IMR-90 (cell line): ENCODE measurements at regions not wholly inside any gene's neighbourhood (a gene's known extent, or its start where the extent isn't known, plus 50 kb on each side); places are given as distances from the start of the nearest gene placed in this dataset.

Experiments used
- ATAC-seq: fragments of 200-7000 bp; cut with Tn5 transposase; 2 replicates; pipeline ENCODE4 v1.9.1; 2020; ENCODE audit warnings: low read depth, mild to moderate bottlenecking, moderate library complexity
- BruUV-seq: library from RNA; stranded (reverse); fragments of 400-500 nt; replicated peaks from 2 replicates; lab custom pipeline; 2021; lab: Mats Ljungman, UMichigan
- CTCF ChIA-PET: fragments of 300-600 bp; formaldehyde crosslinking; extraction: SDS; loops from one replicate; lab custom pipeline; 2021; ENCODE audit warnings: antibody characterized with exemption; lab: Yijun Ruan, JAX
- POLR2A ChIA-PET: fragments of 300-600 bp; sonication (Branson Sonifier 250); formaldehyde crosslinking; loops from one replicate; lab custom pipeline; 2022; ENCODE audit warnings: antibody characterized with exemption; ENCODE audit not compliant: unreplicated experiment; lab: Charles Lee
- DNase-seq: peaks from one replicate; pipeline ENCODE4 v3.0.0; 2013
- H2AFZ ChIP-seq: replicated peaks from 2 replicates; pipeline ENCODE3; 2013; ENCODE audit warnings: low read length, mild to moderate bottlenecking; ENCODE audit not compliant: poor library complexity
- H2AK5ac ChIP-seq: 2 replicates; pipeline ENCODE4 v1.6.1; 2013; ENCODE audit warnings: low read depth, low read length, inconsistent platforms
- H2AK9ac ChIP-seq: replicated peaks from 2 replicates; pipeline ENCODE3; 2013; ENCODE audit warnings: mild to moderate bottlenecking, low read depth, low read length, moderate library complexity; ENCODE audit not compliant: poor library complexity
- H2BK120ac ChIP-seq: 2 replicates; pipeline ENCODE4 v1.6.1; 2013; ENCODE audit warnings: low read depth, low read length, inconsistent platforms
- H2BK15ac ChIP-seq: 3 replicates; pipeline ENCODE4 v1.6.1; 2013; ENCODE audit warnings: low read depth, low read length, inconsistent platforms
- H2BK20ac ChIP-seq: 2 replicates; pipeline ENCODE4 v1.6.1; 2013; ENCODE audit warnings: low read depth, mild to moderate bottlenecking, inconsistent platforms, low read length, moderate library complexity
- H2BK5ac ChIP-seq: 2 replicates; pipeline ENCODE4 v1.6.1; 2013; ENCODE audit warnings: mild to moderate bottlenecking, low read depth, low read length, inconsistent platforms; ENCODE audit not compliant: poor library complexity, severe bottlenecking
- H3K14ac ChIP-seq: replicated peaks from 2 replicates; pipeline ENCODE4 v1.6.1; 2013; ENCODE audit warnings: low read depth, low read length, inconsistent platforms
- H3K18ac ChIP-seq: 2 replicates; pipeline ENCODE4 v1.6.1; 2013; ENCODE audit warnings: low read depth, low read length, control low read depth
- H3K23ac ChIP-seq: 2 replicates; pipeline ENCODE4 v1.6.1; 2013; ENCODE audit warnings: low read depth, low read length, inconsistent platforms
- H3K27ac ChIP-seq: 2 replicates; pipeline ENCODE4 v1.5.1; 2013; ENCODE audit warnings: mild to moderate bottlenecking, control low read depth, low read length; ENCODE audit not compliant: insufficient read depth
- H3K27me3 ChIP-seq: 2 replicates; pipeline ENCODE4 v1.6.1; 2013; ENCODE audit warnings: low read length; ENCODE audit not compliant: control insufficient read depth, insufficient read depth
- H3K36me3 ChIP-seq: 2 replicates; pipeline ENCODE4 v1.6.1; 2013; ENCODE audit warnings: low read length, mixed read lengths; ENCODE audit not compliant: control insufficient read depth, insufficient read depth
- H3K4ac ChIP-seq: 2 replicates; pipeline ENCODE4 v1.6.1; 2013; ENCODE audit warnings: low read depth, low read length, inconsistent platforms
- H3K4me1 ChIP-seq: 2 replicates; pipeline ENCODE4 v1.6.1; 2013; ENCODE audit warnings: low read length, mixed read lengths; ENCODE audit not compliant: control insufficient read depth, insufficient read depth
- H3K4me2 ChIP-seq: 2 replicates; pipeline ENCODE4 v1.6.1; 2013; ENCODE audit warnings: low read depth, mild to moderate bottlenecking, control low read depth, low read length, moderate library complexity
- H3K4me3 ChIP-seq: 2 replicates; pipeline ENCODE4 v1.5.1; 2013; ENCODE audit warnings: low read depth, mild to moderate bottlenecking, control low read depth, low read length, moderate library complexity; ENCODE audit not compliant: insufficient read depth
- H3K56ac ChIP-seq: 2 replicates; pipeline ENCODE4 v1.6.1; 2013; ENCODE audit warnings: low read length, inconsistent platforms; ENCODE audit not compliant: insufficient read depth; ENCODE audit errors: extremely low read depth
- H3K79me1 ChIP-seq, 2 experiments: 2 replicates each; pipeline ENCODE4 v1.6.1; 2013; ENCODE audit warnings: low read length in 2 of 2, inconsistent platforms in 1 of 2, low read depth in 1 of 2
- H3K9ac ChIP-seq: 2 replicates; pipeline ENCODE4 v1.6.1; 2013; ENCODE audit warnings: low read depth, low read length, control low read depth
- H3K9me1 ChIP-seq: 2 replicates; pipeline ENCODE4 v1.6.1; 2013; ENCODE audit warnings: low read length, inconsistent platforms; ENCODE audit not compliant: insufficient read depth
- H3K9me3 ChIP-seq: 2 replicates; pipeline ENCODE4 v1.6.1; 2013; ENCODE audit warnings: low read length; ENCODE audit not compliant: control insufficient read depth, insufficient read depth
- H4K20me1 ChIP-seq: 2 replicates; pipeline ENCODE4 v1.6.1; 2013; ENCODE audit warnings: low read length, inconsistent platforms; ENCODE audit not compliant: insufficient read depth
- H4K5ac ChIP-seq: 2 replicates; pipeline ENCODE4 v1.6.1; 2013; ENCODE audit warnings: mild to moderate bottlenecking, low read depth, low read length, control low read depth
- H4K8ac ChIP-seq, 2 experiments: 2 replicates each; pipeline ENCODE4 v1.6.1; 2013; ENCODE audit warnings: low read depth in 2 of 2, low read length in 2 of 2, control low read depth in 1 of 2, inconsistent platforms in 1 of 2
- H4K91ac ChIP-seq: 2 replicates; pipeline ENCODE4 v1.6.1; 2013; ENCODE audit warnings: low read depth, low read length, inconsistent platforms; ENCODE audit not compliant: insufficient read depth
- BHLHE40 ChIP-seq: fragments of 150-350 bp; IDR thresholded peaks from 2 replicates; pipeline ENCODE4 v1.6.1; 2016; ENCODE audit warnings: mild to moderate bottlenecking, low read depth, low read length
- CEBPB ChIP-seq: IDR thresholded peaks from 2 replicates; pipeline ENCODE4 v1.6.1; 2012; ENCODE audit warnings: low read depth, low read length, improper control_type of control experiment
- CHD1 ChIP-seq: IDR thresholded peaks from 2 replicates; pipeline ENCODE4 v1.6.1; 2012; ENCODE audit warnings: low read depth, low read length, improper control_type of control experiment
- MAFK ChIP-seq: IDR thresholded peaks from 2 replicates; pipeline ENCODE4 v1.6.1; 2012; ENCODE audit warnings: low read depth, low read length, improper control_type of control experiment
- MAZ ChIP-seq: IDR thresholded peaks from 2 replicates; pipeline ENCODE4 v1.6.1; 2012; ENCODE audit warnings: low read depth, mild to moderate bottlenecking, low read length, improper control_type of control experiment, moderate library complexity, borderline replicate concordance
- MXI1 ChIP-seq: IDR thresholded peaks from 2 replicates; pipeline ENCODE4 v1.6.1; 2012; ENCODE audit warnings: low read depth, mild to moderate bottlenecking, low read length, moderate library complexity, borderline replicate concordance
- NFE2L2 ChIP-seq: fragments of 150-350 bp; IDR thresholded peaks from 2 replicates; pipeline ENCODE4 v1.6.1; 2016; ENCODE audit warnings: low read depth, mild to moderate bottlenecking, low read length
- POLR2A ChIP-seq: IDR thresholded peaks from 2 replicates; pipeline ENCODE4 v1.6.1; 2012; ENCODE audit warnings: mild to moderate bottlenecking, low read depth, low read length
- RAD21 ChIP-seq: IDR thresholded peaks from 2 replicates; pipeline ENCODE4 v1.6.1; 2012; ENCODE audit warnings: low read length, improper control_type of control experiment
- RCOR1 ChIP-seq: IDR thresholded peaks from 2 replicates; pipeline ENCODE4 v1.6.1; 2012; ENCODE audit warnings: mild to moderate bottlenecking, low read length, improper control_type of control experiment; ENCODE audit not compliant: insufficient replicate concordance
- RFX5 ChIP-seq: IDR thresholded peaks from 2 replicates; pipeline ENCODE4 v1.8.0; 2012; ENCODE audit warnings: low read depth, mild to moderate bottlenecking, low read length, moderate library complexity
- SMC3 ChIP-seq: fragments of 150-350 bp; IDR thresholded peaks from 2 replicates; pipeline ENCODE4 v1.6.1; 2016; ENCODE audit warnings: low read depth, mild to moderate bottlenecking, antibody characterized with exemption, low read length, moderate library complexity
- WGBS, 2 experiments: methylation state at CpG; one replicate each; pipeline versions ENCODE4 v1.1.5 to v1.1.7; 2013; ENCODE audit warnings: missing lambda C conversion rate in 2 of 2; ENCODE audit not compliant: insufficient read length in 1 of 2; ENCODE audit errors: extremely low coverage in 2 of 2; 5-methylcytosine and 5-hydroxymethylcytosine counted together
- dilution Hi-C: fragments of 300-500 bp; cut with HindIII; formaldehyde crosslinking; loops from one replicate; pipeline ENCODE4 v1.14.3; 2018; ENCODE audit warnings: low sequenced_read_pairs; ENCODE audit not compliant: unreplicated experiment
- in situ Hi-C: fragments of 300-500 bp; cut with MboI; formaldehyde crosslinking; loops from 3 replicates; pipeline ENCODE4 v1.14.3; 2019; ENCODE audit warnings: low sequenced_read_pairs, inconsistent platforms, mixed read lengths
- intact Hi-C: fragments of 100-400 bp; cut with micrococcal nuclease; formaldehyde crosslinking; loops from 2 replicates; pipeline ENCODE4 v1.10.0; 2022
- TF ChIP-seq, protein P1 (sequence below): fragments of 150-350 bp; IDR thresholded peaks from 2 replicates; pipeline ENCODE4 v1.6.1; 2016; ENCODE audit warnings: low read depth, mild to moderate bottlenecking, low read length, moderate library complexity, borderline replicate concordance
- TF ChIP-seq, protein P2 (sequence below): fragments of 150-350 bp; IDR thresholded peaks from 2 replicates; pipeline ENCODE4 v1.6.1; 2017; ENCODE audit warnings: mild to moderate bottlenecking, antibody characterized with exemption, low read length, low read depth

DNA sequence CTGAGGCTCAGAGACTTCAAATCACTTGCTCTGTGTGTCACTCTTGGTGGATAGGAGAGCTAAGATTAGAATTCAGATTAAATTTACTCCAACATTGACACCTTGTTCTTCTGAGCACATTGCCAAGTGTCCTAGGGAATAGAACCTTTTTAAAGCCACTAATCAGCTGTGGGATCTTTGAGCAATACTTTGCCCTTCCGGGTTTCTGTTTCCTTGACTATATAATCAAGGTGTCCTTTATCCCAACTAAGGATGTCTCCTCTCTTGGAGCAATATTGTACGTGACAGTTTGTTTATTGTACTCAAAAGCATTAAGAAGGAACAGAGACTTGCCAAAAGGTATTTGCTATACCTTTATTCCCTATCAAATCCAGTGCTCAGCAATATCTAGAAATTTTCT is 170.9 kb upstream of the CADPS start:
- H2BK5ac ChIP-seq, result no peak overlapping the region
- CTCF ChIA-PET, result no interaction called here
- no peaks in the 10 kb centered on the region for H3K9me1 ChIP-seq
- no peak overlapping the region for H2AK9ac ChIP-seq
- no CpG with 5 or more reads among the region's 2 CpGs for WGBS, 2 experiments
- no peak overlapping the region for H2BK20ac ChIP-seq
- H3K4me2 ChIP-seq, result no peak overlapping the region
- no peak overlapping the region for H2BK120ac ChIP-seq
- dilution Hi-C loops, result no loop called here
- H3K4me3 ChIP-seq, result no peak overlapping the region
- H3K23ac ChIP-seq, result no peak overlapping the region
- intact Hi-C loops, result no loop called here
- BruUV-seq, result no TSS peak
- H2AFZ ChIP-seq, result no peak overlapping the region
- H4K91ac ChIP-seq, result no peak overlapping the region
- H4K5ac ChIP-seq, result no peak overlapping the region
- H3K14ac ChIP-seq, result no peak overlapping the region
- H3K27me3 ChIP-seq, result no peaks in the 10 kb centered on the region
- H3K56ac ChIP-seq, result no peak overlapping the region
- TF ChIP-seq, protein P1, sequence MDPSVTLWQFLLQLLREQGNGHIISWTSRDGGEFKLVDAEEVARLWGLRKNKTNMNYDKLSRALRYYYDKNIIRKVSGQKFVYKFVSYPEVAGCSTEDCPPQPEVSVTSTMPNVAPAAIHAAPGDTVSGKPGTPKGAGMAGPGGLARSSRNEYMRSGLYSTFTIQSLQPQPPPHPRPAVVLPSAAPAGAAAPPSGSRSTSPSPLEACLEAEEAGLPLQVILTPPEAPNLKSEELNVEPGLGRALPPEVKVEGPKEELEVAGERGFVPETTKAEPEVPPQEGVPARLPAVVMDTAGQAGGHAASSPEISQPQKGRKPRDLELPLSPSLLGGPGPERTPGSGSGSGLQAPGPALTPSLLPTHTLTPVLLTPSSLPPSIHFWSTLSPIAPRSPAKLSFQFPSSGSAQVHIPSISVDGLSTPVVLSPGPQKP, result no peak
- TF ChIP-seq MAZ (no peak), CHD1 (no peak), RFX5 (no peak), RAD21 (no peak), MXI1 (no peak), MAFK (no peak), POLR2A (no peak), RCOR1 (no peak), CEBPB (no peak), SMC3 (no peak), BHLHE40 (no peak), NFE2L2 (no peak)
- TF ChIP-seq, protein P2, sequence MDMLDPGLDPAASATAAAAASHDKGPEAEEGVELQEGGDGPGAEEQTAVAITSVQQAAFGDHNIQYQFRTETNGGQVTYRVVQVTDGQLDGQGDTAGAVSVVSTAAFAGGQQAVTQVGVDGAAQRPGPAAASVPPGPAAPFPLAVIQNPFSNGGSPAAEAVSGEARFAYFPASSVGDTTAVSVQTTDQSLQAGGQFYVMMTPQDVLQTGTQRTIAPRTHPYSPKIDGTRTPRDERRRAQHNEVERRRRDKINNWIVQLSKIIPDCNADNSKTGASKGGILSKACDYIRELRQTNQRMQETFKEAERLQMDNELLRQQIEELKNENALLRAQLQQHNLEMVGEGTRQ, result no peak
- H3K9ac ChIP-seq, result no peak overlapping the region
- H4K8ac ChIP-seq, result no peak overlapping the region
- no peak overlapping the region for H3K18ac ChIP-seq
- no peaks in the 10 kb centered on the region for H3K79me1 ChIP-seq
- no peaks in the 10 kb centered on the region for H3K36me3 ChIP-seq
- H4K20me1 ChIP-seq, result no peaks in the 10 kb centered on the region
- no peak overlapping the region for H3K27ac ChIP-seq
- DNase-seq (no peak), ATAC-seq (no peak)
- POLR2A ChIA-PET, result no interaction called here
- no peak overlapping the region for H2AK5ac ChIP-seq
- H3K4ac ChIP-seq, result no peak overlapping the region
- H2BK15ac ChIP-seq, result no peak overlapping the region
- peaks cover 4% of the 10 kb centered on the region; the same call in 1 of the 2 replicates for H3K9me3 ChIP-seq
- H3K4me1 ChIP-seq, result no peaks in the 10 kb centered on the region
- in situ Hi-C loops, result no loop called here
